HG03432 (cell line): ENCODE measurements at regions not wholly inside any gene's neighbourhood (a gene's known extent, or its start where the extent isn't known, plus 50 kb on each side); places are given as distances from the start of the nearest gene placed in this dataset.
A peak's percentile ranks its signal among the peaks of the same experiment; 100 is the strongest.

Experiments used
- ATAC-seq: cut with Tn5 transposase; IDR thresholded peaks from one replicate; pipeline ENCODE4 v1.9.1; 2021; ENCODE audit warnings: mild to moderate bottlenecking, moderate library complexity; ENCODE audit not compliant: unreplicated experiment

- ATAC-seq, result no peak
Measured at GRCh38 chr5:61777292-61777691, 445.2 kb downstream of the ZSWIM6 start.

DNA sequence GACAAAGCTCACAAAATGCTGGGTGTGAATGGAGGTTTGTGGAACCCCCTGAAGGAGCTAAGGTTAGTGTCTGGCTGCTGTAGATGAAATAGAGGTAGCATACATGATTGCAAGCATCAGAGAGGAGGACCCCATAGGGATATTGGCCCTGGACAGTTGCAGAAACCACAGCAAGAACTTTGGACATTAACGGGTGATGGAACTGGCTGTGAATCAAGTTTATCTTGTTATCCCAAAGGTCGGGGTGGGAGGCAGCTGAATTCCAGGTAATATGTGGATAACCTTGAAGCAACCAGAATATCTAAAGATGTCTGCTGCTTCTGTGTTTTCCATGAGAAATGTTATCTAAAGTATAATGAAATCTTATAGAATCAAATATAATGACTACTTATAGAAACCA is 447.7 kb downstream of the ZSWIM6 start:
- no peak for ATAC-seq

GRCh38 chr5:61783481-61783880 is 451.4 kb downstream of the ZSWIM6 start:
- no peak for ATAC-seq

DNA sequence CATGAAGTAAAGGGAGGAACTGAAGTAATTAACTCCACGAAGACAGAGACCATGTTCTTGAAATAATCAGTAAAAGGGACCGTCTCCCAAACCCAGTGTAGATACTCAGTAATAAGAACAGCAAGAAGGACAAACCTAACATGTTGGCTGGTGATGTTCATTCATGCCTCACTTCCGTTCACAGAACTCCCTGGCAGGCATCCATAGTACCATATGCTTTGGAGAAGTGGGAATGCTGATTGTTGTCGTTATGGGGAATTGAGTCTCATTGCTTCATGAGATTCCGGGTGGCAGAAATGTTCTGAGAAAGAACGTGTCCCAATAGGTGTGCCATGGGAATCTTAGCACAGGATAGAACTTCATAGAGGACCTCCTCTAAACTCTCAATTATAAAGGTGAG is 452.3 kb downstream of the ZSWIM6 start:
- no peak for ATAC-seq

GRCh38 chr5:61788548-61788947 is 456.5 kb downstream of the ZSWIM6 start:
- no peak for ATAC-seq

GRCh38 chr5:61790007-61790406 is 457.9 kb downstream of the ZSWIM6 start:
- no peak for ATAC-seq

DNA sequence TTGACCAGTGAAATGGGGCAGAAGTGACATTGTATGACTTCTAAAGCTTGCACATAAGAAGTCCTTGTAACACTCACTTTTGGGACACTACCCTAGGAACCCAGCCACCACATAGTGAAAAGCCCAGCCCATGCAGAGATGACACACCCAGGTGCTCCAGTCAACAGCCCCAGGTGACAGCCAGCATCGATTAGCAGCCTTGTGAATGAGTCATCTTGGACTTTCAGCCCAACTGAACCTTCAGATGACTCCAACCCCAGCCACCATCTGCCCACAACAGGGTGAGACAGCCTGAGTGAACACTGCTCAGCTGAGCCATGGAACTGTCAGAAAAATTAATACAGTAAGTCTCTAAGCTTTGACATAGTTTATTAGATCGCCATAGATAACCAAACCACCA is 458.6 kb downstream of the ZSWIM6 start:
- peak; percentile 86 for ATAC-seq

- ATAC-seq, result no peak
Measured at GRCh38 chr5:61796773-61797172, 464.7 kb downstream of the ZSWIM6 start.

- no peak for ATAC-seq
Measured at GRCh38 chr5:61800450-61800849, 468.4 kb downstream of the ZSWIM6 start.

GRCh38 chr5:61801174-61801573 is 469.1 kb downstream of the ZSWIM6 start:
- ATAC-seq, result no peak

DNA sequence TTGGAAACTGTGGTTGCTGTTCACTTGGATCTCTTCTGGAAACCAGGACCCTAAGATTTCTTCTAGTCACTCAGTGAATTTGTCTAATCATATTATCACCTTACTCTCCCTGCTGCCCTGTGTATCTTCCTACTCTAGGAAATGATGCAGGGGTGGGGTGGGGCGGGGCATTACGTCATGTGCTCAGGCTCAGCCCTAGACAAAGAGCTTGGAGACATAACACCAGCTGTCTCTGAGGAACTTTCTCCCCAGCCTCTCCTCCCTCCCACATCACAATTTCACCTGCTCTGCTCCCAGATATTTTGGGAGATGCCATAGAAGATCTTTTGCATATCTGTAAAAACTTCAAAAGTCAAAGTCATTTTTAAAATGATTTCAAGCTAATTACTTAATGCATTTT is 470.4 kb downstream of the ZSWIM6 start:
- ATAC-seq, result no peak

GRCh38 chr5:61805101-61805500 is 473.0 kb downstream of the ZSWIM6 start:
- no peak for ATAC-seq

DNA sequence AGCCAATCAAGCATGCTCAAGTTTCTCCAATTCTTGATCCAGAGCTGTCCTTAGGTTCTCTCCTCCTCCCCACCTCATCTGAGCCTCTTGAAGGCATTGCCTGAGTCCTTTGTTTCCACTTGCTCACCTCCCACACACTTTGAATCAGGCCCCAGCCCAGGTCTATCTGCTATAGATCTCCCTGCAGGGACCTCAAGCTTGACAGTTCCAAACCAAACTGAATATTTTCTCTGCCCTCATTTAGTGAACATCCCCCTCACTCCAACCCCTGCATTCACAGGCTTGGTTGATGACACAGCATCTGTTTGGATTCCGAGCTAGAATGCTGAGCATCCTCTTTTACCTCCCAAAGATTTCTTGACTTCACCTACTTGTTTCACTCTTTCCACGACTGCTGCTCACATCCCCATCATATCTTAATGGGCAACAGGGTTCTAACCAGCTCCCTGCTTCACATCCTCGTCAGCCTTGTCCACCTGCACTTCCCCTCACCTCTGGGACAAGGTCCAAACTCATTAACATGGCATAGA is 474.5 kb downstream of the ZSWIM6 start:
- ATAC-seq, result no peak

GRCh38 chr5:61808091-61808490 is 476.0 kb downstream of the ZSWIM6 start:
- ATAC-seq, result no peak

GRCh38 chr5:61808909-61809308 is 476.9 kb downstream of the ZSWIM6 start:
- ATAC-seq, result no peak

DNA sequence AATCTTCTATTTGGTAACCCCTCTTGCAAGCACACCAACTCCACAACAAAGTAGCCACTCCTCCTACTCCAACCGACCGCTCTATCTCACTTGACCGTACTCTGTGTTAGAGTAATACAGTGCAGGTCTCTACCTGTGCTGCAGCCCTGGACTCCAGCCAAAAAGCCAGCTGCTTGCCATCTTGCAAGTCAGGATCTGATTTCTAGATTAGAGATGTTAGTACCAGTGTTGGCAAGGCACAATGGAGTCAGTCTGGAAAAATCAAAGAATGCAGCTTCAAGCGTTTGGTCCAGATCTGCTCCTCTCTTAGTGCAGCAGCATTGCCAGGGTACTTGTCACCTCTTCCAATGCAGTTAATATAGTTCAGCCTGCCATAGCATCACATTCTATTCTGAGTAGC is 477.6 kb downstream of the ZSWIM6 start:
- ATAC-seq, result no peak

DNA sequence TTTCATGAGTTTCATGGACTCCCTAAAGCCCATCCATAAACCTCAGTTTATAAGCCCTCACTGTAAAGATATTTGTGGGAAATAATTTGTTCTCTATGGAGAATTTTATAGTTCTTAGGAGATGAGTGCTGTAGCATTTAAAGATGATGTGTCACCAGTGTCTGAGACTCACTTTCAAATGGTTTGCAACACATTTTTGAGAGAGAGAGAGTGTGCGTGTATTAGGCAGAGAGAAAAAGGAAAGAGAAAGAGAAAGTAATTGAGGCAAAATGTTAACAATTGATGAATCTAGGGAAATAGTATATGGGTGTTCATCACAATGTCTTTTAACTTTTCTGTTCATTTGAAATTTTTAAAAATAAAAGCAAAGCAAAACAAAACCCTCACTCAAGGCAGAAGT is 479.0 kb downstream of the ZSWIM6 start:
- ATAC-seq, result no peak

- ATAC-seq, result no peak
Measured at GRCh38 chr5:61813361-61813760, 481.3 kb downstream of the ZSWIM6 start.

DNA sequence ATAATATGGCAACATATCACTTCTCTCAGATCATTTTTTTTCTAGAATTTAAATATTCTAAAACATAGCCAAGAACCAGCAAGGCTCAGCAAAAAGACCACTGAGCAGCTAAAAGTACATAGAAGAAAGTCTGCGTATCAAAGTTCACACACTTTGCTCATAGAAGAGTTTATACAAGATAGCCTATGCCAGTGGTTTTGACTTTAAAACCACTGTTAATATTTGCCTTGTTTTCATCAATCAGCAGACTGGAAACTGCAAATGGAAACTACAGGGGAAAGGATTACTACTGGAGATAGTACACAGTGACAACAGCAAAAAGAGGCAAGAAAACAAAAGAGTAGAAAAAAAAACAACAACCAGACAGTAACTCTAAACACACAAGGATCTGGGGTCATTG is 483.3 kb downstream of the ZSWIM6 start:
- ATAC-seq, result no peak

GRCh38 chr5:61816146-61816545 is 484.1 kb downstream of the ZSWIM6 start:
- no peak for ATAC-seq

DNA sequence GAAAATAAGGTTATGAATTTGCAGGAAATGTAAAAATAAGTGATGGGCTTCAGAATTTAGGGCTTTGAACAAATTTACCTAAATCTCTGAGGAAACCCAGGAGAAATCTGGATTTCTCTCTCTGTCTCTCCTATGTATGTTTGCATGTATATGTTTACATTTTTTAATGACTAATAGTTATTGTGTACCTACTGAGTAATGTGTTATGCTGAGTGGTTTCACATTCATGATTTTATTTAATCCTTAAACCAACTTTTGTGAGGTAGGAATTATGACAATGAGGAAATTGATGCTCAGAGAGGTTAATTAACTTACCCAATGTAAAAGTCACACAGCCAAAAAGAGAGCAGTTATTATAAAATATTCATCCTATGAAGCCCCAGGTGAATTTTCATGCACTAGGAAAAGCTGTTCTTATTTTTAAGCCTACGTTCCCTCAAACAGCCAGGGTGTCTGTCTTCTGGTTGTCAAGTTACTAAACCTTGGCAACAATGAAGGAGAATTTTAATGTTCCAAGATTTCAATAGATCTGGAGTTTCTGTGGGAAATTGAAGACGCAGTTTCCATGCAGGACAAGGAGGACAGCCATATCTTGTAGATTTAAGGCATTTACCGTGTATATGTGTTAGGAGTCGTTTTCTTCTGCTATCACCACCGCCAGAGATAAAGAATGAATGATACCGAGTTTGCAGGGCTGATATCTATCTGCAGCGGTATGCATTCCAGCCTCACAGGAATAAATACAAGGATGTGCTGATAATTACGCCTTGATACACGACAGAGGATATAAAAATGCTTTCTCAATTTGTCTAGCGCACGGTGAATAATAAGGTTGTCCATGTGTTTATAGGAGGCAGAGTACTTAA is 484.8 kb downstream of the ZSWIM6 start:
- no peak for ATAC-seq

GRCh38 chr5:61817472-61818326 is 485.6 kb downstream of the ZSWIM6 start:
- ATAC-seq, result no peak
